ENCODE measurements at regions not wholly inside any gene's neighbourhood (a gene's known extent, or its start where the extent isn't known, plus 50 kb on each side); places are given as distances from the start of the nearest gene placed in this dataset.

GRCh38 chr4:181579486-181579885 lies 663.7 kb upstream of the TENM3 start (continued):
- TF ChIP-seq ZNF592 (IDR thresholded peaks at IDR 0.05), result no peak
- no peak for TF ChIP-seq CREB1 (IDR thresholded peaks at IDR 0.05; ENCODE audit: low read depth)
- TF ChIP-seq STAT1 (conservative IDR thresholded peaks at IDR 0.05), result no peak
- no peak for TF ChIP-seq HCFC1 (IDR thresholded peaks at IDR 0.05; ENCODE audit: low read length)
- no peak for TF ChIP-seq ATF3 (IDR thresholded peaks at IDR 0.05; ENCODE audit: borderline replicate concordance, extremely low read depth, low read depth, low read length)
- TF ChIP-seq SP1 (IDR thresholded peaks at IDR 0.05; ENCODE audit: low read depth, low read length), result no peak
- TF ChIP-seq SUPT20H (IDR thresholded peaks at IDR 0.05; ENCODE audit: borderline replicate concordance, control insufficient read depth, low read depth, low read length), result no peak

GRCh38 chr4:181581983-181582382 lies 661.2 kb upstream of the TENM3 start:
- no TSS peak for BruUV-seq (replicated peaks)
- WGBS (ENCODE audit: insufficient coverage, insufficient replicate concordance, low lambda C conversion rate, missing lambda C conversion rate), result 14% methylated on average over 4 of the region's 4 CpGs
- ChIA-PET CTCF (no interaction called here), SMC1A (ENCODE audit: uncharacterized antibody, unreplicated experiment) (no interaction called here), POLR2A (no interaction called here), RAD21 (ENCODE audit: unreplicated experiment) (no interaction called here)
- H2AFZ ChIP-seq (ENCODE audit: control insufficient read depth, low read depth, low read length), result no peak overlapping the region
- H3K9ac ChIP-seq (ENCODE audit: control insufficient read depth, insufficient read depth, low read length), result no peak overlapping the region
- H3K9me3 ChIP-seq (replicated peaks; ENCODE audit: control insufficient read depth, insufficient read depth, low read length), result no peaks in the 10 kb centered on the region
- DNase-seq (ENCODE audit: low read depth, low spot score), result no peak
- in situ Hi-C loops (cut with MboI), result no loop called here
- H4K20me1 ChIP-seq (ENCODE audit: control insufficient read depth, insufficient read depth), result no peaks in the 10 kb centered on the region
- intact Hi-C loops (cut with micrococcal nuclease; ENCODE audit: unreplicated experiment), result no loop called here
- H3K4me1 ChIP-seq (ENCODE audit: control insufficient read depth, insufficient read depth, low read length), result no peaks in the 10 kb centered on the region
- no peaks in the 10 kb centered on the region for H3K79me2 ChIP-seq (ENCODE audit: control insufficient read depth, insufficient read depth, low read length)
- H3K4me2 ChIP-seq (ENCODE audit: control insufficient read depth, insufficient read depth), result no peak overlapping the region
- H3K4me3 ChIP-seq, result no peak overlapping the region
- H3K27me3 ChIP-seq (replicated peaks in 1 of 2; ENCODE audit: control insufficient read depth in 2 of 2, insufficient read depth in 2 of 2, low read length in 1 of 2), result no peaks in the 10 kb centered on the region
- H3K36me3 ChIP-seq (ENCODE audit: control insufficient read depth in 2 of 2, insufficient read depth in 2 of 2, low read length in 1 of 2), result no peaks in the 10 kb centered on the region
- FAIRE-seq, result no peak
- ATAC-seq, result no peak
- no peak overlapping the region for H3K27ac ChIP-seq (ENCODE audit: control insufficient read depth, insufficient read depth)
- no peak for TF ChIP-seq SP1 (IDR thresholded peaks at IDR 0.05; ENCODE audit: low read depth, low read length)
- TF ChIP-seq MEF2B (IDR thresholded peaks at IDR 0.05; ENCODE audit: partially characterized antibody, poor library complexity, severe bottlenecking), result no peak
- no peak for TF ChIP-seq KLF5 (IDR thresholded peaks at IDR 0.05; ENCODE audit: partially characterized antibody)
- TF ChIP-seq ZBED1 (IDR thresholded peaks at IDR 0.05; ENCODE audit: borderline replicate concordance), result no peak
- TF ChIP-seq E2F4 (IDR thresholded peaks at IDR 0.05; ENCODE audit: low read depth, low read length), result no peak
- TF ChIP-seq ATF3 (IDR thresholded peaks at IDR 0.05; ENCODE audit: borderline replicate concordance, extremely low read depth, low read depth, low read length), result no peak
- TF ChIP-seq E4F1 (IDR thresholded peaks at IDR 0.05; ENCODE audit: borderline replicate concordance, partially characterized antibody), result no peak
- no peak for TF ChIP-seq SPI1 (IDR thresholded peaks at IDR 0.05; ENCODE audit: borderline replicate concordance, insufficient read depth, low read depth, low read length)
- TF ChIP-seq MTA3 (IDR thresholded peaks at IDR 0.05; ENCODE audit: borderline replicate concordance, low read length), result no peak
- no peak for TF ChIP-seq KDM1A (IDR thresholded peaks at IDR 0.05; ENCODE audit: borderline replicate concordance)

Measured in GM12878 (cell line).